ENCODE measurements at regions not wholly inside any gene's neighbourhood (a gene's known extent, or its start where the extent isn't known, plus 50 kb on each side); places are given as distances from the start of the nearest gene placed in this dataset.

DNA sequence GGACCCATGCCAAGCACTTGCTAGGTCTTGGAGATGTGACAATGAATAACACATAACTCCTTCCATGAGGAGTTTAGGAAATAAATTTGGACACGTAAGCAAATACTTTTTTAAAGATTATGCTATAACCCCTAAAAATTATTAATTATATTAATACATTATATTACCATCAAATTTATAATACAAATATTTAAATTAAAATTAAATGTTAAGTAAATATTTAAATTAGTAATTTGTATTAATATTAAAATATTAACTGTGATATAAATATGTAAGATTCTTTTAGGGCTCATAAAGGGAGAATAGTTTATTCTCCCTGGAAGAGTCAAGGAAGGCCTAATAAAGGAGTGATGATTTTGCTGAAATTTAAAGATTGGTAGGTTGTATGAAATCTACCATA is 121.1 kb downstream of the RAP2A start:
- CTCF ChIA-PET = interaction anchor here (1.0 kb wide), 1 partner anchor 445 kb away, joined by 3 read pairs; no protein-coding TSS in a partner anchor
- H3K27me3 ChIP-seq (replicated peaks in 1 of 4; ENCODE audit: control extremely low read depth in 1 of 4, control insufficient read depth in 3 of 4, insufficient read depth in 4 of 4, low read length in 3 of 4) = peaks cover 0 to 5% (median 0%) of the 10 kb centered on the region in 4 experiments
- H3K4me1 Mint-ChIP-seq = no peaks in the 10 kb centered on the region
- H3K9me3 ChIP-seq (ENCODE audit: control extremely low read depth in 1 of 3, control insufficient read depth in 2 of 3, insufficient read depth in 1 of 3, low read length in 2 of 3) = no peaks in the 10 kb centered on the region
- no peak overlapping the region for H3K9ac ChIP-seq (ENCODE audit: low read length)
- H3K9me3 Mint-ChIP-seq (ENCODE audit: insufficient read depth) = no peaks in the 10 kb centered on the region
- H4K20me1 ChIP-seq (ENCODE audit: control insufficient read depth, insufficient read depth, low read length, poor library complexity, severe bottlenecking) = no peaks in the 10 kb centered on the region
- H2AFZ ChIP-seq (ENCODE audit: insufficient read depth, low read depth, low read length, poor library complexity, severe bottlenecking) = no peak overlapping the region
- H3K27ac ChIP-seq (ENCODE audit: low read length in 2 of 2) = no peak overlapping the region
- H3K4me3 ChIP-seq (ENCODE audit: control extremely low read depth in 1 of 5, extremely low read depth in 1 of 5, insufficient read depth in 1 of 5, low read depth in 2 of 5, low read length in 4 of 5) = no peak overlapping the region
- no peaks in the 10 kb centered on the region for H3K79me2 ChIP-seq (ENCODE audit: control insufficient read depth, insufficient read depth, low read length)
- no peak overlapping the region for H3K4me3 Mint-ChIP-seq
- WGBS (ENCODE audit: insufficient coverage) = no CpG with 5 or more reads among the region's 1 CpG
- H3K4me2 ChIP-seq (replicated peaks; ENCODE audit: low read depth, low read length, poor library complexity, severe bottlenecking) = no peak overlapping the region
- H3K4me1 ChIP-seq (ENCODE audit: control insufficient read depth in 2 of 2, insufficient read depth in 2 of 2, low read length in 2 of 2) = no peaks in the 10 kb centered on the region
- H3K36me3 ChIP-seq (replicated peaks in 1 of 2; ENCODE audit: control extremely low read depth in 1 of 2, control insufficient read depth in 1 of 2, extremely low read depth in 1 of 2, insufficient read depth in 2 of 2, low read length in 1 of 2) = no peaks in the 10 kb centered on the region
- TF ChIP-seq, protein P1, sequence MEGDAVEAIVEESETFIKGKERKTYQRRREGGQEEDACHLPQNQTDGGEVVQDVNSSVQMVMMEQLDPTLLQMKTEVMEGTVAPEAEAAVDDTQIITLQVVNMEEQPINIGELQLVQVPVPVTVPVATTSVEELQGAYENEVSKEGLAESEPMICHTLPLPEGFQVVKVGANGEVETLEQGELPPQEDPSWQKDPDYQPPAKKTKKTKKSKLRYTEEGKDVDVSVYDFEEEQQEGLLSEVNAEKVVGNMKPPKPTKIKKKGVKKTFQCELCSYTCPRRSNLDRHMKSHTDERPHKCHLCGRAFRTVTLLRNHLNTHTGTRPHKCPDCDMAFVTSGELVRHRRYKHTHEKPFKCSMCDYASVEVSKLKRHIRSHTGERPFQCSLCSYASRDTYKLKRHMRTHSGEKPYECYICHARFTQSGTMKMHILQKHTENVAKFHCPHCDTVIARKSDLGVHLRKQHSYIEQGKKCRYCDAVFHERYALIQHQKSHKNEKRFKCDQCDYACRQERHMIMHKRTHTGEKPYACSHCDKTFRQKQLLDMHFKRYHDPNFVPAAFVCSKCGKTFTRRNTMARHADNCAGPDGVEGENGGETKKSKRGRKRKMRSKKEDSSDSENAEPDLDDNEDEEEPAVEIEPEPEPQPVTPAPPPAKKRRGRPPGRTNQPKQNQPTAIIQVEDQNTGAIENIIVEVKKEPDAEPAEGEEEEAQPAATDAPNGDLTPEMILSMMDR (IDR thresholded peaks at IDR 0.05) = no peak
- no peaks in the 10 kb centered on the region for H3K27me3 Mint-ChIP-seq
- DNase-seq (no peak), ATAC-seq (ENCODE audit: low read depth) (no peak)
- intact Hi-C loops (cut with micrococcal nuclease) = no loop called here
- no peak overlapping the region for H3K27ac Mint-ChIP-seq
- POLR2A ChIA-PET = no interaction called here

DNA sequence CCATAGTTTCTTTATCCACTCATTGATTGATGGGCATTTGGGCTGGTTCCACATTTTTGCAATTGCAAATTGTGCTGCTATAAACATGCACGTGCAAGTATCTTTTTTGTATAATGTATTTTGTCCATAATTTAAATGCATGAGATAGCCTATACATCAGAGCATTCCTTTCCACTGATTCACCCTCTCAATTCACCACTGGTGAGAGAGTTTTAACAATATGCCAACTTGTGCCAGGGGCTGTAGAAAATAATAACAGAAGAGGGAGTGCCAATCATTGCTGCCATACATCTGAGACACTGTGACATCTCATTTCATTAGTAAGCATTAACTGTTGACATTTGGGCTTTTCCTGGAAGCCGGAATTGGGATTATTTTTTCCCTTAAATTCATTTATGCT is 125.1 kb downstream of the RAP2A start:
- no peak for DNase-seq
- H3K4me2 ChIP-seq (replicated peaks; ENCODE audit: low read depth, low read length, poor library complexity, severe bottlenecking) = no peak overlapping the region
- H3K9me3 ChIP-seq (ENCODE audit: control extremely low read depth in 1 of 3, control insufficient read depth in 2 of 3, insufficient read depth in 1 of 3, low read length in 2 of 3) = no peaks in the 10 kb centered on the region
- WGBS (ENCODE audit: insufficient coverage) = no CpG with 5 or more reads among the region's 2 CpGs
- Mint-ChIP-seq H3K9me3 (ENCODE audit: insufficient read depth) (no peaks in the 10 kb centered on the region), H3K4me1 (no peaks in the 10 kb centered on the region), H3K27me3 (peaks cover 4% of the 10 kb centered on the region), H3K4me3 (no peak overlapping the region), H3K27ac (no peak overlapping the region)
- no peak for ATAC-seq (ENCODE audit: low read depth)
- H3K4me1 ChIP-seq (ENCODE audit: control insufficient read depth in 2 of 2, insufficient read depth in 2 of 2, low read length in 2 of 2) = no peaks in the 10 kb centered on the region
- no peaks in the 10 kb centered on the region for H4K20me1 ChIP-seq (ENCODE audit: control insufficient read depth, insufficient read depth, low read length, poor library complexity, severe bottlenecking)
- no peak overlapping the region for H2AFZ ChIP-seq (ENCODE audit: insufficient read depth, low read depth, low read length, poor library complexity, severe bottlenecking)
- ChIA-PET CTCF (no interaction called here), POLR2A (no interaction called here)
- no peak overlapping the region for H3K9ac ChIP-seq (ENCODE audit: low read length)
- TF ChIP-seq, protein P1 (IDR thresholded peaks at IDR 0.05) = no peak
- TF ChIP-seq EZH2 (IDR thresholded peaks at IDR 0.05; ENCODE audit: borderline replicate concordance, insufficient read depth, low read depth, low read length, poor library complexity, severe bottlenecking) = no peak
- H3K27me3 ChIP-seq (replicated peaks in 1 of 4; ENCODE audit: control extremely low read depth in 1 of 4, control insufficient read depth in 3 of 4, insufficient read depth in 4 of 4, low read length in 3 of 4) = peaks cover 0 to 8% (median 2%) of the 10 kb centered on the region in 4 experiments
- intact Hi-C loops (cut with micrococcal nuclease) = no loop called here
- H3K27ac ChIP-seq (ENCODE audit: low read length in 2 of 2) = no peak overlapping the region
- no peaks in the 10 kb centered on the region for H3K79me2 ChIP-seq (ENCODE audit: control insufficient read depth, insufficient read depth, low read length)
- H3K4me3 ChIP-seq (ENCODE audit: control extremely low read depth in 1 of 5, extremely low read depth in 1 of 5, insufficient read depth in 1 of 5, low read depth in 2 of 5, low read length in 4 of 5) = no peak overlapping the region
- H3K36me3 ChIP-seq (replicated peaks in 1 of 2; ENCODE audit: control extremely low read depth in 1 of 2, control insufficient read depth in 1 of 2, extremely low read depth in 1 of 2, insufficient read depth in 2 of 2, low read length in 1 of 2) = no peaks in the 10 kb centered on the region

Measured in B cell (primary cell).